Mesendoderm (in vitro differentiated cells): ENCODE measurements at regions not wholly inside any gene's neighbourhood (a gene's known extent, or its start where the extent isn't known, plus 50 kb on each side); places are given as distances from the start of the nearest gene placed in this dataset.

Source experiments
- DNase-seq: peaks from one replicate; pipeline ENCODE4 v3.0.0; 2013
- H2AK5ac ChIP-seq: 2 replicates; pipeline ENCODE4 v1.6.1; 2013; ENCODE audit warnings: low read length, inconsistent platforms
- H2BK120ac ChIP-seq: 2 replicates; pipeline ENCODE4 v1.6.1; 2013; ENCODE audit warnings: low read depth, mild to moderate bottlenecking, low read length, moderate library complexity, mixed read lengths
- H2BK15ac ChIP-seq: replicated peaks from 2 replicates; pipeline ENCODE4 v1.6.1; 2013; ENCODE audit warnings: low read depth, mild to moderate bottlenecking, moderate library complexity
- H2BK5ac ChIP-seq: 2 replicates; pipeline ENCODE4 v1.6.1; 2013; ENCODE audit warnings: low read length, inconsistent platforms
- H3K18ac ChIP-seq: 2 replicates; pipeline ENCODE4 v1.6.1; 2013; ENCODE audit warnings: mild to moderate bottlenecking, low read length, mixed read lengths
- H3K23ac ChIP-seq: one replicate; pipeline ENCODE4 v1.6.1; 2013; ENCODE audit warnings: low read length
- H3K27ac ChIP-seq: 2 replicates; pipeline ENCODE4 v1.5.1; 2013; ENCODE audit warnings: low read depth, mild to moderate bottlenecking, inconsistent platforms, low read length, moderate library complexity
- H3K27me3 ChIP-seq: 2 replicates; pipeline ENCODE4 v1.6.1; 2013; ENCODE audit warnings: low read length, control low read depth, mild to moderate bottlenecking, inconsistent platforms; ENCODE audit not compliant: insufficient read depth, poor library complexity
- H3K36me3 ChIP-seq: 2 replicates; pipeline ENCODE4 v1.6.1; 2013; ENCODE audit warnings: low read length, inconsistent platforms; ENCODE audit not compliant: control insufficient read depth, insufficient read depth
- H3K4ac ChIP-seq: one replicate; pipeline ENCODE4 v1.6.1; 2013; ENCODE audit warnings: low read depth, mild to moderate bottlenecking, low read length, moderate library complexity
- H3K4me1 ChIP-seq: 2 replicates; pipeline ENCODE4 v1.6.1; 2013; ENCODE audit warnings: low read depth, low read length, inconsistent platforms; ENCODE audit not compliant: control insufficient read depth
- H3K4me2 ChIP-seq: 2 replicates; pipeline ENCODE4 v1.6.1; 2013; ENCODE audit warnings: low read length
- H3K4me3 ChIP-seq: 2 replicates; pipeline ENCODE4 v1.5.1; 2013; ENCODE audit warnings: mild to moderate bottlenecking, low read length
- H3K56ac ChIP-seq: one replicate; pipeline ENCODE4 v1.6.1; 2013; ENCODE audit warnings: low read length
- H3K79me1 ChIP-seq: 2 replicates; pipeline ENCODE4 v1.6.1; 2013; ENCODE audit warnings: low read length, inconsistent platforms
- H3K79me2 ChIP-seq: 2 replicates; pipeline ENCODE4 v1.6.1; 2013; ENCODE audit warnings: mild to moderate bottlenecking, low read length; ENCODE audit not compliant: control insufficient read depth, insufficient read depth
- H3K9ac ChIP-seq: 2 replicates; pipeline ENCODE4 v1.6.1; 2013; ENCODE audit warnings: low read length, inconsistent platforms
- H4K5ac ChIP-seq: one replicate; pipeline ENCODE4 v1.6.1; 2013; ENCODE audit warnings: low read length
- H4K8ac ChIP-seq: one replicate; pipeline ENCODE4 v1.6.1; 2013; ENCODE audit warnings: low read depth, mild to moderate bottlenecking, control low read depth, low read length, moderate library complexity
- WGBS: extraction: QIAGEN DNeasy Blood & Tissue Kit; methylation state at CpG from one replicate; pipeline ENCODE4 v1.1.7; 2013; ENCODE audit warnings: low lambda C conversion rate, missing lambda C conversion rate; ENCODE audit not compliant: insufficient coverage; ENCODE audit errors: extremely low coverage; 5-methylcytosine and 5-hydroxymethylcytosine counted together

- Histone ChIP-seq H4K5ac (no peak overlapping the region), H3K4me1 (peaks cover 4% of the 10 kb centered on the region), H3K4me3 (no peak overlapping the region), H3K23ac (no peak overlapping the region), H2BK5ac (no peak overlapping the region), H2BK15ac (no peak overlapping the region), H3K27me3 (no peaks in the 10 kb centered on the region), H3K79me1 (no peaks in the 10 kb centered on the region), H3K27ac (no peak overlapping the region), H3K18ac (no peak overlapping the region), H3K4me2 (no peak overlapping the region), H3K9ac (no peak overlapping the region), H3K79me2 (no peaks in the 10 kb centered on the region), H3K36me3 (no peaks in the 10 kb centered on the region), H3K4ac (no peak overlapping the region), H3K56ac (no peak overlapping the region), H4K8ac (no peak overlapping the region), H2AK5ac (no peak overlapping the region), H2BK120ac (no peak overlapping the region)
- no CpG with 5 or more reads among the region's 4 CpGs for WGBS
- DNase-seq, result no peak
Measured at GRCh38 chr2:8527676-8528075, 154.2 kb upstream of the ID2 start.

- no peak overlapping the region for H4K5ac ChIP-seq
- no peaks in the 10 kb centered on the region for H3K79me2 ChIP-seq
- H3K4me3 ChIP-seq, result no peak overlapping the region
- H3K4me2 ChIP-seq, result no peak overlapping the region
- H3K27ac ChIP-seq, result no peak overlapping the region
- no peak overlapping the region for H2BK120ac ChIP-seq
- H3K56ac ChIP-seq, result no peak overlapping the region
- H3K79me1 ChIP-seq, result no peaks in the 10 kb centered on the region
- H3K4me1 ChIP-seq, result peaks cover 4% of the 10 kb centered on the region
- H2BK15ac ChIP-seq, result no peak overlapping the region
- no peak overlapping the region for H3K4ac ChIP-seq
- H4K8ac ChIP-seq, result no peak overlapping the region
- H2AK5ac ChIP-seq, result no peak overlapping the region
- no peak overlapping the region for H3K9ac ChIP-seq
- no CpG with 5 or more reads among the region's 3 CpGs for WGBS
- no peak for DNase-seq
- no peak overlapping the region for H3K23ac ChIP-seq
- H3K18ac ChIP-seq, result no peak overlapping the region
- H2BK5ac ChIP-seq, result no peak overlapping the region
- no peaks in the 10 kb centered on the region for H3K27me3 ChIP-seq
- no peaks in the 10 kb centered on the region for H3K36me3 ChIP-seq
Measured at GRCh38 chr2:8528863-8529262, 153.0 kb upstream of the ID2 start.

- no peaks in the 10 kb centered on the region for H3K36me3 ChIP-seq
- no peak overlapping the region for H2BK15ac ChIP-seq
- H3K79me1 ChIP-seq, result no peaks in the 10 kb centered on the region
- no peak overlapping the region for H3K9ac ChIP-seq
- no peak overlapping the region for H3K4me2 ChIP-seq
- no peak overlapping the region for H2AK5ac ChIP-seq
- no peak overlapping the region for H3K4me3 ChIP-seq
- no peak overlapping the region for H4K5ac ChIP-seq
- H3K4ac ChIP-seq, result no peak overlapping the region
- no peak overlapping the region for H3K27ac ChIP-seq
- H3K27me3 ChIP-seq, result no peaks in the 10 kb centered on the region
- no CpG with 5 or more reads among the region's 6 CpGs for WGBS
- DNase-seq, result no peak
- H2BK120ac ChIP-seq, result no peak overlapping the region
- no peak overlapping the region for H3K23ac ChIP-seq
- no peak overlapping the region for H4K8ac ChIP-seq
- no peaks in the 10 kb centered on the region for H3K79me2 ChIP-seq
- no peak overlapping the region for H3K18ac ChIP-seq
- peaks cover 4% of the 10 kb centered on the region for H3K4me1 ChIP-seq
- H2BK5ac ChIP-seq, result no peak overlapping the region
- H3K56ac ChIP-seq, result no peak overlapping the region
Measured at GRCh38 chr2:8529706-8530277, 152.1 kb upstream of the ID2 start.

GRCh38 chr2:8531481-8531880 is 150.4 kb upstream of the ID2 start:
- H3K18ac ChIP-seq, result no peak overlapping the region
- H3K27me3 ChIP-seq, result no peaks in the 10 kb centered on the region
- DNase-seq, result no peak
- no peaks in the 10 kb centered on the region for H3K79me2 ChIP-seq
- H3K27ac ChIP-seq, result no peak overlapping the region
- no peak overlapping the region for H2AK5ac ChIP-seq
- no peak overlapping the region for H3K23ac ChIP-seq
- no peak overlapping the region for H3K4me3 ChIP-seq
- no peak overlapping the region for H4K8ac ChIP-seq
- H3K4me2 ChIP-seq, result no peak overlapping the region
- H2BK15ac ChIP-seq, result no peak overlapping the region
- no peak overlapping the region for H4K5ac ChIP-seq
- no peak overlapping the region for H2BK120ac ChIP-seq
- no peak overlapping the region for H2BK5ac ChIP-seq
- no peak overlapping the region for H3K9ac ChIP-seq
- no peaks in the 10 kb centered on the region for H3K79me1 ChIP-seq
- WGBS, result no CpG with 5 or more reads among the region's 1 CpG
- no peak overlapping the region for H3K56ac ChIP-seq
- peaks cover 2% of the 10 kb centered on the region for H3K4me1 ChIP-seq
- no peaks in the 10 kb centered on the region for H3K36me3 ChIP-seq
- H3K4ac ChIP-seq, result no peak overlapping the region

GRCh38 chr2:8532438-8532837 is 149.4 kb upstream of the ID2 start:
- H3K4ac ChIP-seq, result no peak overlapping the region
- no peaks in the 10 kb centered on the region for H3K27me3 ChIP-seq
- no peak overlapping the region for H2BK120ac ChIP-seq
- H3K79me2 ChIP-seq, result no peaks in the 10 kb centered on the region
- no peak overlapping the region for H2BK5ac ChIP-seq
- no peak overlapping the region for H3K27ac ChIP-seq
- no CpG with 5 or more reads among the region's 5 CpGs for WGBS
- no peak overlapping the region for H4K8ac ChIP-seq
- H3K23ac ChIP-seq, result no peak overlapping the region
- H2AK5ac ChIP-seq, result no peak overlapping the region
- no peak overlapping the region for H4K5ac ChIP-seq
- no peak overlapping the region for H3K4me3 ChIP-seq
- no peaks in the 10 kb centered on the region for H3K79me1 ChIP-seq
- H3K18ac ChIP-seq, result no peak overlapping the region
- H3K4me2 ChIP-seq, result no peak overlapping the region
- H3K36me3 ChIP-seq, result no peaks in the 10 kb centered on the region
- H3K9ac ChIP-seq, result no peak overlapping the region
- no peak for DNase-seq
- peaks cover 2% of the 10 kb centered on the region for H3K4me1 ChIP-seq
- H2BK15ac ChIP-seq, result no peak overlapping the region
- no peak overlapping the region for H3K56ac ChIP-seq

- Histone ChIP-seq H3K79me1 (no peaks in the 10 kb centered on the region), H3K4ac (no peak overlapping the region), H3K9ac (no peak overlapping the region), H3K4me3 (no peak overlapping the region), H4K8ac (no peak overlapping the region), H3K27ac (no peak overlapping the region), H2AK5ac (no peak overlapping the region), H3K4me2 (no peak overlapping the region), H2BK5ac (no peak overlapping the region), H2BK120ac (no peak overlapping the region), H3K18ac (no peak overlapping the region), H3K27me3 (no peaks in the 10 kb centered on the region), H3K36me3 (no peaks in the 10 kb centered on the region), H4K5ac (no peak overlapping the region), H3K23ac (no peak overlapping the region), H3K79me2 (no peaks in the 10 kb centered on the region), H2BK15ac (no peak overlapping the region), H3K4me1 (peaks cover 2% of the 10 kb centered on the region), H3K56ac (no peak overlapping the region)
- no CpG with 5 or more reads among the region's 8 CpGs for WGBS
- DNase-seq, result no peak
Measured at GRCh38 chr2:8533923-8534322, 147.9 kb upstream of the ID2 start.
